ENCODE measurements at regions not wholly inside any gene's neighbourhood (a gene's known extent, or its start where the extent isn't known, plus 50 kb on each side); places are given as distances from the start of the nearest gene placed in this dataset.

- ATAC-seq: no peak
- no peak for TF ChIP-seq OSR1 (CRISPR knock-in tag; IDR thresholded peaks at IDR 0.05)
- no peak for TF ChIP-seq ZNF565 (CRISPR knock-in tag; conservative IDR thresholded peaks at IDR 0.05; ENCODE audit: low read depth)
- TF ChIP-seq BACH2 (CRISPR knock-in tag; IDR thresholded peaks at IDR 0.05; ENCODE audit: borderline replicate concordance): no peak
- TF ChIP-seq CREB5 (CRISPR knock-in tag; IDR thresholded peaks at IDR 0.05; ENCODE audit: low read depth): no peak
- no peak for TF ChIP-seq TOX (CRISPR knock-in tag; IDR thresholded peaks at IDR 0.05; ENCODE audit: borderline replicate concordance)
- no peak for TF ChIP-seq SNAI2 (CRISPR knock-in tag; IDR thresholded peaks at IDR 0.05)
- TF ChIP-seq ZFP30 (CRISPR knock-in tag; IDR thresholded peaks at IDR 0.05): no peak
- no peak for TF ChIP-seq RARB (CRISPR knock-in tag; IDR thresholded peaks at IDR 0.05)
- TF ChIP-seq ZC3H10 (CRISPR knock-in tag; IDR thresholded peaks at IDR 0.05): no peak
- no peak for TF ChIP-seq TCF4 (CRISPR knock-in tag; IDR thresholded peaks at IDR 0.05; ENCODE audit: borderline replicate concordance)
- TF ChIP-seq ARNTL (CRISPR knock-in tag; IDR thresholded peaks at IDR 0.05; ENCODE audit: borderline replicate concordance, low read depth): no peak
- TF ChIP-seq PPARA (CRISPR knock-in tag; IDR thresholded peaks at IDR 0.05; ENCODE audit: borderline replicate concordance): no peak
- TF ChIP-seq POU6F1 (CRISPR knock-in tag; IDR thresholded peaks at IDR 0.05; ENCODE audit: borderline replicate concordance, low read depth): no peak
- TF ChIP-seq ZNF8 (CRISPR knock-in tag; IDR thresholded peaks at IDR 0.05): no peak
- TF ChIP-seq ISL1 (CRISPR knock-in tag; IDR thresholded peaks at IDR 0.05): no peak
- TF ChIP-seq ZNF70 (CRISPR knock-in tag; IDR thresholded peaks at IDR 0.05): no peak
- TF ChIP-seq TSHZ2 (CRISPR knock-in tag; IDR thresholded peaks at IDR 0.05): no peak
- no peak for TF ChIP-seq PATZ1 (CRISPR knock-in tag; IDR thresholded peaks at IDR 0.05; ENCODE audit: borderline replicate concordance)
Measured at GRCh38 chr17:36816214-36816906, 120.9 kb upstream of the LHX1 start.

DNA sequence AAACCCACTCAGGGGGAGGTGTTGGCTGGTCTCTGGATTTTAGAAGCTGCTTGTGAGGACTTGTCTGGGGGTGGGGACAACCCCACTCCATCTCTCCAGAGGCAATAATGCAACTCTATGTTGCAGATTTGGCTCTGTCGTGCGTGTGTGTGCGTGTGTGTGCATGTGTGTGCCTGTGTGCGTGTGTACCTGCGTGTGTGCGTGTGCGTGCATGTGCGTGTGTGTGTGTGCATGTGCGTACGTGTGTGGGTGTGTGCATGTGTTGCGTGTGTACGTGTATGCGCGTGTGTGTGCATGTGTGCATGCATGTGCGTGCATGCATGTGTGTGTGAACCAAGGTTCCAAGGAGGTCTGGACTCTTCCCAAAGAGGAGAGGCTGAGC, 120.4 kb upstream of the LHX1 start:
- no peak for ATAC-seq
- no peak for TF ChIP-seq TOX (CRISPR knock-in tag; IDR thresholded peaks at IDR 0.05; ENCODE audit: borderline replicate concordance)
- TF ChIP-seq OSR1 (CRISPR knock-in tag; IDR thresholded peaks at IDR 0.05): no peak
- TF ChIP-seq PATZ1 (CRISPR knock-in tag; IDR thresholded peaks at IDR 0.05; ENCODE audit: borderline replicate concordance): no peak
- TF ChIP-seq CSRNP3 (CRISPR knock-in tag; IDR thresholded peaks at IDR 0.05): no peak
- no peak for TF ChIP-seq ISL1 (CRISPR knock-in tag; IDR thresholded peaks at IDR 0.05)
- TF ChIP-seq RARB (CRISPR knock-in tag; IDR thresholded peaks at IDR 0.05): no peak
- no peak for TF ChIP-seq BACH2 (CRISPR knock-in tag; IDR thresholded peaks at IDR 0.05; ENCODE audit: borderline replicate concordance)
- no peak for TF ChIP-seq GLIS3 (CRISPR knock-in tag; IDR thresholded peaks at IDR 0.05)
